OCI-LY7 (cell line): ENCODE measurements at regions not wholly inside any gene's neighbourhood (a gene's known extent, or its start where the extent isn't known, plus 50 kb on each side); places are given as distances from the start of the nearest gene placed in this dataset.

Experiments used
- BruUV-seq: library from RNA; stranded (reverse); fragments of 400-500 nt; replicated peaks from 2 replicates; lab custom pipeline; 2021; lab: Mats Ljungman, UMichigan
- CTCF ChIA-PET: fragments of 300-600 bp; sonication (Branson Sonifier 250); formaldehyde crosslinking; loops from one replicate; lab custom pipeline; 2022; ENCODE audit warnings: antibody characterized with exemption; ENCODE audit not compliant: unreplicated experiment; lab: Charles Lee
- POLR2A ChIA-PET: fragments of 300-600 bp; sonication (Branson Sonifier 250); formaldehyde crosslinking; loops from one replicate; lab custom pipeline; 2022; ENCODE audit warnings: antibody characterized with exemption; lab: Charles Lee
- DNase-seq: peaks from one replicate; pipeline ENCODE4 v3.0.0-alpha.2; 2015; ENCODE audit warnings: low spot score
- H2AFZ ChIP-seq: fragments of 200-600 bp; sonication (generic), shearing (Covaris generic); 2 replicates; pipeline ENCODE4 v1.6.1; 2014; ENCODE audit warnings: mild to moderate bottlenecking, antibody characterized with exemption, low read length, moderate library complexity
- H3K27ac ChIP-seq: fragments of 200-600 bp; sonication (generic); 2 replicates; pipeline ENCODE4 v1.5.1; 2014; ENCODE audit warnings: mixed run types, low read depth, mild to moderate bottlenecking, moderate library complexity, low read length, inconsistent platforms; ENCODE audit not compliant: poor library complexity, severe bottlenecking
- H3K36me3 ChIP-seq: fragments of 200-600 bp; sonication (generic); 2 replicates; pipeline ENCODE4 v1.6.1; 2014; ENCODE audit warnings: mild to moderate bottlenecking, antibody characterized with exemption, low read length, moderate library complexity, mixed read lengths; ENCODE audit not compliant: insufficient read depth
- H3K4me1 ChIP-seq: fragments of 200-600 bp; sonication (generic); 2 replicates; pipeline ENCODE4 v1.5.1; 2014; ENCODE audit warnings: mild to moderate bottlenecking, low read length; ENCODE audit not compliant: insufficient read depth, poor library complexity, severe bottlenecking
- H3K4me2 ChIP-seq: fragments of 200-600 bp; sonication (generic); 2 replicates; pipeline ENCODE4 v1.6.1; 2014; ENCODE audit warnings: mild to moderate bottlenecking, low read length
- H3K4me3 ChIP-seq: fragments of 200-600 bp; sonication (generic); 2 replicates; pipeline ENCODE4 v1.5.1; 2014; ENCODE audit warnings: mild to moderate bottlenecking, low read depth, low read length; ENCODE audit not compliant: poor library complexity, severe bottlenecking
- H3K79me2 ChIP-seq: fragments of 200-600 bp; sonication (generic); 2 replicates; pipeline ENCODE4 v1.6.1; 2016; ENCODE audit warnings: low read depth, mild to moderate bottlenecking, low read length, moderate library complexity, mixed read lengths; ENCODE audit not compliant: insufficient read depth
- H3K9me2 ChIP-seq: fragments of 200-600 bp; sonication (generic); 2 replicates; pipeline ENCODE4 v1.6.1; 2016; ENCODE audit warnings: mild to moderate bottlenecking, low read length, mixed read lengths; ENCODE audit not compliant: insufficient read depth
- H3K9me3 ChIP-seq: fragments of 200-600 bp; sonication (generic); 2 replicates; pipeline ENCODE4 v1.6.1; 2014; ENCODE audit warnings: mild to moderate bottlenecking, mixed run types, low read length, mixed read lengths
- H4K20me1 ChIP-seq: fragments of 200-600 bp; sonication (generic); 2 replicates; pipeline ENCODE4 v1.6.1; 2014; ENCODE audit warnings: mild to moderate bottlenecking, antibody characterized with exemption, low read length, moderate library complexity, mixed read lengths; ENCODE audit not compliant: insufficient read depth
- EZH2phosphoT487 ChIP-seq: fragments of 200-600 bp; sonication (generic); IDR thresholded peaks from 2 replicates; pipeline ENCODE4 v1.6.1; 2018; ENCODE audit warnings: low read depth, borderline replicate concordance, mild to moderate bottlenecking, mixed run types, antibody characterized with exemption, low read length, moderate library complexity, mixed read lengths
- intact Hi-C: fragments of 100-400 bp; cut with micrococcal nuclease; formaldehyde crosslinking; loops from one replicate; pipeline ENCODE4 v1.10.0; 2022; ENCODE audit not compliant: unreplicated experiment
- TF ChIP-seq, protein P1 (sequence below): fragments of 200-600 bp; sonication (generic); conservative IDR thresholded peaks from 2 replicates; pipeline ENCODE4 v1.5.1; 2014; ENCODE audit warnings: mild to moderate bottlenecking, antibody characterized with exemption, low read length, moderate library complexity, mixed read lengths

DNA sequence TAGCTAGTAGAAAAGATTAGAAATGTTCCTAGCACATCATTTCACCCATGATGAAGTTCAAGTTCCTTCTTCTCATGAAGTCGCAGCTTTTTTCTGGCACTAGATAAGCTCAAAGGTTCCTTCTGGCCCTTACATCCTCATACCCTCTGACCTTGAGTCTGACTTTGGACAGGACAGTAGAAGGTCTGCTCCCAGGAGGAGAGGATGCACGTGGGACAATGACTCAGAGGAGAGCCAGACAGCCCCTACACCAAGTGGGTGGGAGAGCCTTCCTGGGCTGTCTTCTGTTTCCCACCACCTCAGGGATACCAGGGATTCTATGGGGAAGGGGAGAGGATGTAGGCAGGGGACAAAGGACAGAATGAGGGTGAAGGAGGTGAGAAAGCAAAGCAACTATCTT lies 86.0 kb downstream of the HHIPL2 start:
- intact Hi-C loops: loop anchor here (10.0 kb wide), 1 partner anchor 253 kb away; the partner anchor contains the start of genes AIDA and BROX
- Histone ChIP-seq H3K4me3 (no peak overlapping the region), H3K79me2 (no peaks in the 10 kb centered on the region), H3K9me2 (no peaks in the 10 kb centered on the region), H4K20me1 (no peaks in the 10 kb centered on the region), H3K4me2 (no peak overlapping the region), H3K36me3 (no peaks in the 10 kb centered on the region), H2AFZ (no peak overlapping the region), H3K4me1 (peaks cover 5% of the 10 kb centered on the region), H3K27ac (no peak overlapping the region), H3K9me3 (0 out of 2 replicates have a peak, but pooled peaks cover 12% of the 10 kb centered on the region)
- no peak for DNase-seq
- POLR2A ChIA-PET: no interaction called here
- CTCF ChIA-PET: no interaction called here
- no TSS peak for BruUV-seq
- TF ChIP-seq, protein P1, sequence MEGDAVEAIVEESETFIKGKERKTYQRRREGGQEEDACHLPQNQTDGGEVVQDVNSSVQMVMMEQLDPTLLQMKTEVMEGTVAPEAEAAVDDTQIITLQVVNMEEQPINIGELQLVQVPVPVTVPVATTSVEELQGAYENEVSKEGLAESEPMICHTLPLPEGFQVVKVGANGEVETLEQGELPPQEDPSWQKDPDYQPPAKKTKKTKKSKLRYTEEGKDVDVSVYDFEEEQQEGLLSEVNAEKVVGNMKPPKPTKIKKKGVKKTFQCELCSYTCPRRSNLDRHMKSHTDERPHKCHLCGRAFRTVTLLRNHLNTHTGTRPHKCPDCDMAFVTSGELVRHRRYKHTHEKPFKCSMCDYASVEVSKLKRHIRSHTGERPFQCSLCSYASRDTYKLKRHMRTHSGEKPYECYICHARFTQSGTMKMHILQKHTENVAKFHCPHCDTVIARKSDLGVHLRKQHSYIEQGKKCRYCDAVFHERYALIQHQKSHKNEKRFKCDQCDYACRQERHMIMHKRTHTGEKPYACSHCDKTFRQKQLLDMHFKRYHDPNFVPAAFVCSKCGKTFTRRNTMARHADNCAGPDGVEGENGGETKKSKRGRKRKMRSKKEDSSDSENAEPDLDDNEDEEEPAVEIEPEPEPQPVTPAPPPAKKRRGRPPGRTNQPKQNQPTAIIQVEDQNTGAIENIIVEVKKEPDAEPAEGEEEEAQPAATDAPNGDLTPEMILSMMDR: no peak
- TF ChIP-seq EZH2phosphoT487: no peak

GRCh38 chr1:222459652-222460051 lies 88.3 kb downstream of the HHIPL2 start:
- no TSS peak for BruUV-seq

DNA sequence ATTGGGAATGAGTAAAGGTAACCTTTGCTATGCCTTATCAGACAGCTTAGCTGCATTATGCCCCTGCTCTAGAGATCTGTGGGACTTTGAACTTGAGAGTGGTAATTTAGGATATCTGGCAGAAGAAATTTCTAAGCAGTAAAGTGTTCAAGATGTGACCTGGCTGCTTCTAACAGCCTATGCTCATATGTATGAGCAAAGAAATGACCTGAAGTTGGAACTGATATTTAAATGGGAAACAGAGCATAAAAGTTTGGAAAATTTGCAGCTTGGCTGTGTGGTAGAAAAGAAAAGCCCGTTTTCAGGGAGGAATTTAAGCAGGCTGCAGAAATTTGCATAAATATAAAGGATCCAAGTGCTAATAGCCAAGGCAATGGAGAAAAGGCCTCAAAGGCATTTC lies 90.4 kb downstream of the HHIPL2 start:
- no peaks in the 10 kb centered on the region for H3K9me2 ChIP-seq
- H2AFZ ChIP-seq: no peak overlapping the region
- CTCF ChIA-PET: no interaction called here
- 0 out of 2 replicates have a peak, but pooled peaks cover 18% of the 10 kb centered on the region for H3K9me3 ChIP-seq
- no peaks in the 10 kb centered on the region for H4K20me1 ChIP-seq
- TF ChIP-seq, protein P1: no peak
- TF ChIP-seq EZH2phosphoT487: no peak
- no peak overlapping the region for H3K4me3 ChIP-seq
- no peaks in the 10 kb centered on the region for H3K36me3 ChIP-seq
- no peaks in the 10 kb centered on the region for H3K79me2 ChIP-seq
- no TSS peak for BruUV-seq
- POLR2A ChIA-PET: no interaction called here
- H3K4me2 ChIP-seq: no peak overlapping the region
- H3K27ac ChIP-seq: no peak overlapping the region
- H3K4me1 ChIP-seq: no peaks in the 10 kb centered on the region
- DNase-seq: no peak
- intact Hi-C loops: loop anchor here (5.0 to 10.0 kb wide), 2 partner anchors 1195 to 1583 kb away; partner anchors contain the start of gene HLX

More at GRCh38 chr1:222459652-222460051, 88.3 kb downstream of the HHIPL2 start:
- Histone ChIP-seq H2AFZ (no peak overlapping the region), H3K4me1 (no peaks in the 10 kb centered on the region), H4K20me1 (no peaks in the 10 kb centered on the region), H3K4me2 (no peak overlapping the region), H3K9me3 (0 out of 2 replicates have a peak, but pooled peaks cover 18% of the 10 kb centered on the region), H3K36me3 (no peaks in the 10 kb centered on the region), H3K4me3 (no peak overlapping the region), H3K79me2 (no peaks in the 10 kb centered on the region), H3K27ac (no peak overlapping the region), H3K9me2 (no peaks in the 10 kb centered on the region)
- ChIA-PET CTCF (interaction anchor here (0.6 kb wide), 1 partner anchor 251 kb away, joined by 3 read pairs; no protein-coding TSS in a partner anchor), POLR2A (interaction anchor here (1.0 kb wide), 1 partner anchor 175 kb away, joined by 3 read pairs; no protein-coding TSS in a partner anchor)
- DNase-seq: no peak
- intact Hi-C loops: loop anchor here (5.0 to 10.0 kb wide), 3 partner anchors 255 to 1585 kb away; partner anchors contain the start of genes AIDA, BROX and HLX
- TF ChIP-seq, protein P1: no peak
- TF ChIP-seq EZH2phosphoT487: no peak
